Chondrocyte (in vitro differentiated cells): ENCODE measurements at regions not wholly inside any gene's neighbourhood (a gene's known extent, or its start where the extent isn't known, plus 50 kb on each side); places are given as distances from the start of the nearest gene placed in this dataset.
"Not testable (repeated sequence)": the region's sequence is repeated elsewhere in the genome, so short reads cannot be mapped to it uniquely, and the experiment has no call there.

Experiments
- DNase-seq: peaks from one replicate; pipeline ENCODE4 v3.0.0; 2021; ENCODE audit warnings: mixed read lengths, low spot score
- H3K27ac Mint-ChIP-seq: one replicate; pipeline ENCODE4 v1.8.0; 2021; ENCODE audit warnings: mild to moderate bottlenecking, moderate library complexity, mixed read lengths; ENCODE audit not compliant: unreplicated experiment
- H3K27me3 Mint-ChIP-seq: 2 replicates; pipeline ENCODE4 v1.8.0; 2021; ENCODE audit warnings: low read depth, mixed read lengths
- H3K36me3 Mint-ChIP-seq: 2 replicates; pipeline ENCODE4 v1.8.0; 2021; ENCODE audit warnings: low read depth, mixed read lengths
- H3K4me1 Mint-ChIP-seq: 2 replicates; pipeline ENCODE4 v1.8.0; 2021; ENCODE audit warnings: low read depth, mild to moderate bottlenecking, mixed read lengths
- H3K4me3 Mint-ChIP-seq: one replicate; pipeline ENCODE4 v1.8.0; 2021; ENCODE audit warnings: mild to moderate bottlenecking, moderate library complexity, mixed read lengths; ENCODE audit not compliant: unreplicated experiment
- H3K9me3 Mint-ChIP-seq: 2 replicates; pipeline ENCODE4 v1.8.0; 2021; ENCODE audit warnings: low read depth, mixed read lengths
- CTCF ChIP-seq: fragments of 200-600 bp; sonication (generic); IDR thresholded peaks from 2 replicates; pipeline ENCODE4 v1.5.0; 2021; ENCODE audit warnings: antibody characterized with exemption, mild to moderate bottlenecking, moderate library complexity

- TF ChIP-seq CTCF: no peak
- Mint-ChIP-seq H3K27me3 (peaks cover 9% of the 10 kb centered on the region), H3K9me3 (peaks cover 25% of the 10 kb centered on the region), H3K36me3 (peaks cover 2% of the 10 kb centered on the region), H3K27ac (no peak overlapping the region), H3K4me3 (no peak overlapping the region), H3K4me1 (no peaks in the 10 kb centered on the region)
- DNase-seq: no peak
Measured at GRCh38 chr5:159681661-159682060, 234.6 kb upstream of the ADRA1B start.

GRCh38 chr5:159682623-159683022, 233.7 kb upstream of the ADRA1B start:
- Mint-ChIP-seq H3K27ac (no peak overlapping the region), H3K4me3 (no peak overlapping the region), H3K27me3 (peaks cover 17% of the 10 kb centered on the region), H3K4me1 (no peaks in the 10 kb centered on the region), H3K36me3 (peaks cover 2% of the 10 kb centered on the region), H3K9me3 (peaks cover 25% of the 10 kb centered on the region)
- no peak for TF ChIP-seq CTCF
- DNase-seq: no peak

GRCh38 chr5:159687892-159688291, 228.4 kb upstream of the ADRA1B start:
- not testable (repeated sequence) for H3K4me3 Mint-ChIP-seq, DNase-seq, H3K27ac Mint-ChIP-seq, H3K4me1 Mint-ChIP-seq, H3K36me3 Mint-ChIP-seq
- peaks cover 39% of the 10 kb centered on the region for H3K27me3 Mint-ChIP-seq
- peaks cover 14% of the 10 kb centered on the region for H3K9me3 Mint-ChIP-seq

GRCh38 chr5:159695741-159696294, 220.5 kb upstream of the ADRA1B start:
- Mint-ChIP-seq H3K4me1 (no peaks in the 10 kb centered on the region), H3K27me3 (peaks cover 27% of the 10 kb centered on the region)
- no peak for TF ChIP-seq CTCF

GRCh38 chr5:159697530-159697929, 218.8 kb upstream of the ADRA1B start:
- no peak for TF ChIP-seq CTCF
- Mint-ChIP-seq H3K4me1 (no peaks in the 10 kb centered on the region), H3K9me3 (peaks cover 13% of the 10 kb centered on the region), H3K27ac (no peak overlapping the region), H3K4me3 (no peak overlapping the region), H3K27me3 (peaks cover 25% of the 10 kb centered on the region), H3K36me3 (no peaks in the 10 kb centered on the region)
- DNase-seq: no peak

More at GRCh38 chr5:159695741-159696294, 220.5 kb upstream of the ADRA1B start:
- no peaks in the 10 kb centered on the region for H3K36me3 Mint-ChIP-seq
- no peak overlapping the region for H3K4me3 Mint-ChIP-seq
- H3K27ac Mint-ChIP-seq: no peak overlapping the region
- H3K9me3 Mint-ChIP-seq: peaks cover 22% of the 10 kb centered on the region
- DNase-seq: no peak

GRCh38 chr5:159698322-159698721, 218.0 kb upstream of the ADRA1B start:
- TF ChIP-seq CTCF: no peak
- no peak overlapping the region for H3K27ac Mint-ChIP-seq
- no peaks in the 10 kb centered on the region for H3K4me1 Mint-ChIP-seq
- H3K4me3 Mint-ChIP-seq: no peak overlapping the region
- H3K9me3 Mint-ChIP-seq: peaks cover 11% of the 10 kb centered on the region
- peaks cover 26% of the 10 kb centered on the region for H3K27me3 Mint-ChIP-seq
- no peak for DNase-seq
- H3K36me3 Mint-ChIP-seq: no peaks in the 10 kb centered on the region
